ENCODE measurements at regions not wholly inside any gene's neighbourhood (a gene's known extent, or its start where the extent isn't known, plus 50 kb on each side); places are given as distances from the start of the nearest gene placed in this dataset.

GRCh38 chr20:56178219-56178618 lies 70.3 kb upstream of the MC3R start:
- WGBS (ENCODE audit: insufficient coverage, low coverage, missing lambda C conversion rate), result 0% methylated on average over 6 of the region's 6 CpGs

More at GRCh38 chr20:56178219-56178618, 70.3 kb upstream of the MC3R start:
- no peak for FAIRE-seq
- ATAC-seq, result no peak
- no peaks in the 10 kb centered on the region for H3K9me3 ChIP-seq (replicated peaks; ENCODE audit: control insufficient read depth, insufficient read depth, low read depth, low read length)
- TF ChIP-seq PRMT5 (CRISPR knock-in tag; IDR thresholded peaks at IDR 0.05), result no peak
- TF ChIP-seq IFI16 (CRISPR knock-in tag; IDR thresholded peaks at IDR 0.05), result no peak
- no peak for TF ChIP-seq GTF2E2 (tag; IDR thresholded peaks at IDR 0.05)
- TF ChIP-seq E4F1 (CRISPR knock-in tag; IDR thresholded peaks at IDR 0.05; ENCODE audit: borderline replicate concordance), result no peak
- TF ChIP-seq RAD51 (IDR thresholded peaks at IDR 0.05; ENCODE audit: borderline replicate concordance, low read depth), result no peak
- TF ChIP-seq FOXA1 (IDR thresholded peaks at IDR 0.05; ENCODE audit: borderline replicate concordance), result no peak
- no peak for TF ChIP-seq RFX5 (IDR thresholded peaks at IDR 0.05; ENCODE audit: low read depth, low read length)
- no peak for TF ChIP-seq RHOXF2B (CRISPR knock-in tag; conservative IDR thresholded peaks at IDR 0.05)
- no peak for TF ChIP-seq NCOA6 (IDR thresholded peaks at IDR 0.05)
- TF ChIP-seq SMARCA4 (IDR thresholded peaks at IDR 0.05), result no peak
- no peak for TF ChIP-seq SAFB (IDR thresholded peaks at IDR 0.05; ENCODE audit: borderline replicate concordance, low read depth, low read length)
- TF ChIP-seq CHD2 (IDR thresholded peaks at IDR 0.05; ENCODE audit: low read depth, low read length), result no peak
- no peak overlapping the region for H2AFZ ChIP-seq (ENCODE audit: low read depth, low read length)
- H3K27me3 ChIP-seq (ENCODE audit: control insufficient read depth in 2 of 2, insufficient read depth in 2 of 2, low read length in 2 of 2), result no peaks in the 10 kb centered on the region
- H3K79me2 ChIP-seq (ENCODE audit: control insufficient read depth, insufficient read depth, low read length), result no peaks in the 10 kb centered on the region
- in situ Hi-C loops (cut with MboI), result no loop called here
- CTCF ChIA-PET (ENCODE audit: low intra/inter-chr PET ratio), result no interaction called here
- H3K4me3 ChIP-seq, result no peak overlapping the region
- POLR2A ChIA-PET, result no interaction called here
- no peak for DNase-seq (ENCODE audit: extremely low read depth in 1 of 4, low spot score in 3 of 4)
- no peaks in the 10 kb centered on the region for H3K9me1 ChIP-seq (ENCODE audit: control insufficient read depth, insufficient read depth, low read length)
- H3K4me2 ChIP-seq (ENCODE audit: insufficient read depth, low read length), result no peak overlapping the region
- no peak overlapping the region for H3K9ac ChIP-seq (ENCODE audit: insufficient read depth in 1 of 2, low read depth in 2 of 2, low read length in 2 of 2)
- BruUV-seq (replicated peaks), result no TSS peak
- H3K27ac ChIP-seq (ENCODE audit: extremely low read depth, low read depth, low read length), result no peak overlapping the region
- no peaks in the 10 kb centered on the region for H3K36me3 ChIP-seq (ENCODE audit: control insufficient read depth, insufficient read depth, low read length)
- H4K20me1 ChIP-seq (replicated peaks; ENCODE audit: control insufficient read depth, insufficient read depth, low read length), result no peaks in the 10 kb centered on the region
- H3K4me1 ChIP-seq (replicated peaks in 1 of 2; ENCODE audit: control insufficient read depth in 2 of 2, insufficient read depth in 2 of 2, low read length in 2 of 2), result no peaks in the 10 kb centered on the region
- intact Hi-C loops (cut with micrococcal nuclease), result no loop called here
